Right cardiac atrium (tissue), 5 donors: ENCODE measurements at regions not wholly inside any gene's neighbourhood (a gene's known extent, or its start where the extent isn't known, plus 50 kb on each side); places are given as distances from the start of the nearest gene placed in this dataset.
A peak's percentile ranks its signal among the peaks of the same experiment; 100 is the strongest.

Source experiments
- ATAC-seq, 2 donors: fragments of 200-7000 bp; cut with Tn5 transposase; one replicate each; pipeline versions ENCODE4 v1.8.0 to v1.9.1; 2020; ENCODE audit warnings: moderate library complexity in 2 of 2, mild to moderate bottlenecking in 1 of 2
- DNase-seq, 3 donors: peaks; one replicate each; pipeline ENCODE4 v3.0.0-alpha.2; 2020
- H3K27ac ChIP-seq: one replicate; pipeline ENCODE4 v1.5.1; 2013; ENCODE audit warnings: mild to moderate bottlenecking, low read length, control low read depth, moderate library complexity
- H3K27me3 ChIP-seq: one replicate; pipeline ENCODE4 v1.6.1; 2013; ENCODE audit not compliant: control insufficient read depth, insufficient read depth
- H3K4me1 ChIP-seq: one replicate; pipeline ENCODE4 v1.6.1; 2013; ENCODE audit warnings: low read length; ENCODE audit not compliant: control insufficient read depth, insufficient read depth
- H3K4me3 ChIP-seq: one replicate; pipeline ENCODE4 v1.5.1; 2013; ENCODE audit warnings: low read length, control low read depth
- H3K9me3 ChIP-seq: one replicate; pipeline ENCODE4 v1.6.1; 2013; ENCODE audit warnings: low read length; ENCODE audit not compliant: control insufficient read depth
- WGBS: extraction: QIAGEN DNeasy Blood & Tissue Kit; methylation state at CpG from one replicate; pipeline ENCODE4 v1.1.7; 2013; 5-methylcytosine and 5-hydroxymethylcytosine counted together
- intact Hi-C, 4 donors: fragments of 100-400 bp; cut with DNase I; formaldehyde crosslinking; loops; one replicate each; pipeline versions ENCODE4 v1.11.0 to v1.14.0; 2022 to 2023
- donor health status: healthy with polysubstance abuse.
- donor health status: DM: no; HTN: yes; CAD: no.
- donor health status: DM: no; HTN: no; CAD: no.
- donor health status: DM: no; HTN: yes; CAD: no; lungs with severe emphysema.
- donor health status: DM: yes; HTN: yes; CAD: no.

GRCh38 chr16:51374790-51375189 lies 223.7 kb upstream of the SALL1 start:
- no peak overlapping the region for H3K4me3 ChIP-seq
- 92% methylated on average over 5 of the region's 5 CpGs for WGBS
- no peaks in the 10 kb centered on the region for H3K4me1 ChIP-seq
- intact Hi-C loops = no loop called here
- H3K9me3 ChIP-seq = no peaks in the 10 kb centered on the region
- no peak overlapping the region for H3K27ac ChIP-seq
- DNase-seq (no peak), ATAC-seq (no peak)
- no peaks in the 10 kb centered on the region for H3K27me3 ChIP-seq

- no peaks in the 10 kb centered on the region for H3K9me3 ChIP-seq
- 69% methylated on average over 2 of the region's 2 CpGs for WGBS
- no peaks in the 10 kb centered on the region for H3K4me1 ChIP-seq
- intact Hi-C loops = no loop called here
- ATAC-seq (no peak), DNase-seq (no peak)
- no peak overlapping the region for H3K4me3 ChIP-seq
- H3K27me3 ChIP-seq = no peaks in the 10 kb centered on the region
- no peak overlapping the region for H3K27ac ChIP-seq
These were observed 223.3 kb upstream of the SALL1 start for GRCh38 chr16:51374346-51374745.

- intact Hi-C loops = no loop called here
- ATAC-seq (no peak), DNase-seq (no peak)
- Histone ChIP-seq H3K4me1 (no peaks in the 10 kb centered on the region), H3K9me3 (no peaks in the 10 kb centered on the region), H3K27ac (no peak overlapping the region), H3K27me3 (no peaks in the 10 kb centered on the region), H3K4me3 (no peak overlapping the region)
- WGBS = 64% methylated on average over 2 of the region's 2 CpGs
These were observed 214.6 kb upstream of the SALL1 start for GRCh38 chr16:51365715-51366114.

DNA sequence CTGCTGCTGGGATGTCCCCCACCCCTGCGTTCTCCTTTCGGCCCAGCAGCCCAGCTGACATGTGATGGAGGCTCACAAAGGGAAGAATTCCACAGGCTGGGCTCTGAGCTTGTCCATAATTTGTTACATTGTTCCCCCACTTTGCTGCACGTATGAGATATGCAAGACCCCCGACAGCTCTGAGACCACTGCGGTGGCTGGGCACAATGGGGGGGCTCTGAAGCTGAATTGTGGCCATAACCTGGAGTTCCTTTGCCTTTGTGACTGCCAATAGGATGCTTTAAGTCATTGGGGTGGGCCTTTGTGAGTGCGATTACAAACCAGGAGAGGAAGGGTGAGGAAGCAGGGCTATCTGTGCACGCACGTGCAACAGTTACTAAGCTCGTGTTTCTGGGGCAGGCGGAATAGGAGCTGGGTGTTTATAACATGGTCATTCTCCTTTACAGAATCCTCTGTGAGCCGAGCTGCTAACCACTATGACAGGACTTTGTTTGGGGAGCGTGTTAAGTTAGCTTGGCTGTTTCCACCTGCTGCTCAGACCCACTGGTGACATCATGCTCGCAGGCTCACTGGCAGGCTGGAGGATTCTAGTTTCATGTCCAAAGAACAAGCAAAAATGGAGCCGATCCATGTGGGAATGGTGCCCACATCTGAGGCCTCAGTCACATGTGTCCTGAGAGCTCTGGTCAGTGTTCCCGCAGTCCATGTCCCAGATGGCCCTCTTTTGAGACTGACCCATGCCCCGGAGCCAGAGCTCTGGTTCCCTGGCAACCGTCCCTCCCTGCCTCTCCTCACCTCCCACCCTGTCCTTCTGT lies 208.3 kb upstream of the SALL1 start:
- peak; percentile 57 to 79 (median 64) for DNase-seq
- Histone ChIP-seq H3K27ac (no peak overlapping the region), H3K4me1 (no peaks in the 10 kb centered on the region), H3K9me3 (no peaks in the 10 kb centered on the region), H3K4me3 (no peak overlapping the region), H3K27me3 (no peaks in the 10 kb centered on the region)
- 30% methylated on average over 17 of the region's 17 CpGs for WGBS
- ATAC-seq = peak; percentile 46 to 62
- intact Hi-C loops = no loop called here

DNA sequence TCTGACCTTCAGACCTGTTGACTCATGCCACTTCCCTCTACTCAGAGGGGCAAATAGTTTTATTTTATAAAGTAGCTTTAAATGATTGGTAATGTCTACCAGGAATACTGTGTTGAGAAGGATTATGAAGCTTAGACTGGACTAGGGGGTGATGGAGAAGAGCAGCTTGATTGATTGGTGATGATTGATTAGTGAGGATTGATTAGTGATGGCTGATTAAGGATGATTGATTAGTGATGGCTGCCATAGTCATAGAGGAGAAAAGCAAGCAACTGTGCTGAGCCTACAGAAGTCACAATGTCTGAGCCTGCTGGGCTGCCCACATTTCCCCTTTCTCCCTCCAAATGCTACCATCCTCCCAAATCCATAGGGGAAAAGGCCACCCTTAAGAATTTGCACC lies 206.8 kb upstream of the SALL1 start:
- no peaks in the 10 kb centered on the region for H3K4me1 ChIP-seq
- ATAC-seq = no peak
- no peaks in the 10 kb centered on the region for H3K9me3 ChIP-seq
- H3K4me3 ChIP-seq = no peak overlapping the region
- H3K27ac ChIP-seq = no peak overlapping the region
- intact Hi-C loops = no loop called here
- no peaks in the 10 kb centered on the region for H3K27me3 ChIP-seq
- DNase-seq = no peak

- H3K4me1 ChIP-seq = no peaks in the 10 kb centered on the region
- H3K27ac ChIP-seq = no peak overlapping the region
- no peak overlapping the region for H3K4me3 ChIP-seq
- WGBS = 68% methylated on average over 6 of the region's 6 CpGs
- no peaks in the 10 kb centered on the region for H3K9me3 ChIP-seq
- DNase-seq = no peak
- ATAC-seq = no peak
- H3K27me3 ChIP-seq = no peaks in the 10 kb centered on the region
- intact Hi-C loops = no loop called here
These were observed 204.8 kb upstream of the SALL1 start for GRCh38 chr16:51355875-51356274.

DNA sequence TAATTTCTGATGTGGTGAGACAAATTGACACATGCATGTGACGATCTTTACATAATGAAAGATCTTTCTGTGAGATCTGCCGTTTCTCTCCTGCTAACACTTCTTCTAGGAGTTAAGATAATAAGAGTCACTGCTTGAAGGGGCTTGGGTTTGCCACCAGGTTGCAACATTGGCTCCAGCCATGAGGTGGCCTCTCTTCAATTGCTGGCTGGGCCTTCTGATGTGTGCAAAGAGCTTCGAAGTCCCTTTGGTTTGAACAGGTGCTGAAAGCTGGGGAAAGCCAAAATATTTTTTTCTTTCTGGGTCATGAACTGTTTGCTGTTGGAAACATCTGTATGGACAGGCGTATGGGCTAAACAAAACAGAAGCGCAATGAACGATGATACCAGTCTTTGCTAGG lies 204.1 kb upstream of the SALL1 start:
- no peak overlapping the region for H3K27ac ChIP-seq
- 64% methylated on average over 6 of the region's 6 CpGs for WGBS
- no peaks in the 10 kb centered on the region for H3K9me3 ChIP-seq
- intact Hi-C loops = no loop called here
- no peaks in the 10 kb centered on the region for H3K27me3 ChIP-seq
- DNase-seq = no peak
- no peak for ATAC-seq
- H3K4me1 ChIP-seq = no peaks in the 10 kb centered on the region
- H3K4me3 ChIP-seq = no peak overlapping the region

- H3K4me3 ChIP-seq = no peak overlapping the region
- no peaks in the 10 kb centered on the region for H3K9me3 ChIP-seq
- intact Hi-C loops = no loop called here
- ATAC-seq (no peak), DNase-seq (no peak)
- H3K27me3 ChIP-seq = no peaks in the 10 kb centered on the region
- 68% methylated on average over 3 of the region's 3 CpGs for WGBS
- no peaks in the 10 kb centered on the region for H3K4me1 ChIP-seq
- no peak overlapping the region for H3K27ac ChIP-seq
These were observed 202.0 kb upstream of the SALL1 start for GRCh38 chr16:51353055-51353454.

DNA sequence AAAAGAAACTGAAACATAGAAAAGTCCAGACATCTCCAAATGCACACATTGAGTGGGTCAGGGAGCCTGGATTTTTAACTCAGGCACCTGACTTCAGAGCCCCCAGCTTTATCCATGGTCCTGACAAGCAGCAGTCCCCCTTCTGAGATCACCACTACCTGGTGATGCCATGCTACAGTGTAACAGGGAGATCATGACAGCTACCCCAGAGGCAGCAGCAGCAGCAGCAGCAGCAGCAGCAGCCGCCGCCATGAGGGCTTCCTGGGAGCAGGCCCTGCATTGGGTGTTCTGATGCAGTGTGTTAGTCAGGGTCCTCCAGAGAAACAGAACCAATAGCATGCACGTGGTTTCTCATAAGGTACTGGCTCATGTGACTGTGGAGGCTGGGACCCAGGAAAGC lies 198.6 kb upstream of the SALL1 start:
- H3K4me3 ChIP-seq = no peak overlapping the region
- H3K27ac ChIP-seq = no peak overlapping the region
- H3K27me3 ChIP-seq = no peaks in the 10 kb centered on the region
- no peaks in the 10 kb centered on the region for H3K9me3 ChIP-seq
- no peak for DNase-seq
- H3K4me1 ChIP-seq = no peaks in the 10 kb centered on the region
- 90% methylated on average over 3 of the region's 3 CpGs for WGBS
- intact Hi-C loops = no loop called here
- no peak for ATAC-seq

DNA sequence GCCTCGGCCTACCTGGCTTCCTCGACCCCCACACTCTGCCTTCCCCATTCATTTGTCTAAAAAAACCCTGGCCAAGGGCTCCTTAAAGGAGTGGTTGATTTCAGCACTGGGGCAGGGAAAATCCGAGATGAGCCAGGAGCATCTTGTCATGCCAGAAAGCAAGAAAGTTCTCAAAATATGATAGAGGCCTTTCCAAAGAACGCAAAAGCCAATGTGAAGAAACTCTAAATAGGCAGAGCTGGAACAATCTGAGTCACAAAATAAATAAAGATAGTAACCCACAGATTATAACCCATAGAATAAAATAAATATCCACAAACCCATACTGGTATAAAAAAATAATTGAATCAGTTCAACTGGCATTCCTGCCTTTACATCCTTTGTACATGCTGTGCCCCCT lies 192.3 kb upstream of the SALL1 start:
- no peak overlapping the region for H3K27ac ChIP-seq
- ATAC-seq = no peak
- intact Hi-C loops = no loop called here
- no peaks in the 10 kb centered on the region for H3K4me1 ChIP-seq
- H3K4me3 ChIP-seq = no peak overlapping the region
- H3K27me3 ChIP-seq = no peaks in the 10 kb centered on the region
- WGBS = 69% methylated on average over 4 of the region's 4 CpGs
- H3K9me3 ChIP-seq = no peaks in the 10 kb centered on the region
- DNase-seq = no peak

DNA sequence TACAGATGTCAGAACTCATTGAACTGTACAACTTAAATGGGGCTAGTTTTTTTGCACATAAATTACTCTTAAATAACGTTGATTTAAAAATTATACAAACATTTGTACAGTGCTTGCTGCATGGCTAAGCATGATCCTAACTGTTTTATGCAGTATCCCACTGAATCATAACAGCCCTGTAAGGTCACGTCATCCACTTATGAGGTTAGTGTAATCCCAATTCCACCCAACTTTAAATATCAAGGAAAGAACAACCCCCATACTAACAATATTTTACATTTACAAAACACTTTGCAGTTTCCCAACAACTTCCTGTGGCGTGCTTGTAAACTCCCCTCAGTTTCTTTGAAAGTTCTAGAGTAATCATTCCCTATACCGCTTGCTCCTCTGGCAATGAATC lies 190.1 kb upstream of the SALL1 start:
- no peak for ATAC-seq
- Histone ChIP-seq H3K9me3 (no peaks in the 10 kb centered on the region), H3K27me3 (no peaks in the 10 kb centered on the region), H3K4me3 (no peak overlapping the region), H3K4me1 (no peaks in the 10 kb centered on the region), H3K27ac (no peak overlapping the region)
- no peak for DNase-seq
- 56% methylated on average over 4 of the region's 4 CpGs for WGBS
- intact Hi-C loops = no loop called here

DNA sequence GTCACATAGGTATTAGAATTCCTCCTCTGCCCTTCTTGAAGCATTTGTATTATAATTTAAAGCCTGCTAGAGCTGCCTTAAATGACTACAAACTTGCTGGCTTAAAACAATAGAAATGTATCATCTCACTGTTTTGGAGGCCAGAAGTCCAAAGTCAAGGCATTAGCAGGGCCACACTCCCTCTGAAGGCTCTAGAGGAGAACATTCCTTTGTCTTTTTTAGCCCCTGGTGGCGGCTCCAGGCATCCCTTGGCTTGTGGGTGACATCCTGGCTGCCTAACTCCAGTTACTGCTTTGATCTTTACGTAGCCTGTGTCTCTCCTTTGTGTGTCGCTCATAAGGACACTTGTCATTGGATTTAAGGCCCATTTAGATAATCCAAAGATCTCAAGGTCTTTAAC lies 186.6 kb upstream of the SALL1 start:
- H3K4me1 ChIP-seq = no peaks in the 10 kb centered on the region
- intact Hi-C loops = no loop called here
- no peaks in the 10 kb centered on the region for H3K27me3 ChIP-seq
- ATAC-seq = no peak
- H3K27ac ChIP-seq = no peak overlapping the region
- WGBS = 63% methylated on average over 3 of the region's 3 CpGs
- no peak overlapping the region for H3K4me3 ChIP-seq
- no peaks in the 10 kb centered on the region for H3K9me3 ChIP-seq
- no peak for DNase-seq
